Breast epithelium (tissue), 3 donors: ENCODE measurements at regions not wholly inside any gene's neighbourhood (a gene's known extent, or its start where the extent isn't known, plus 50 kb on each side); places are given as distances from the start of the nearest gene placed in this dataset.

Experiments
- CTCF ChIP-seq, 3 donors: fragments of 450-650 bp; IDR thresholded peaks; one replicate each; pipeline ENCODE4 v1.5.1; 2016 to 2017; ENCODE audit warnings: antibody characterized with exemption in 3 of 3, mild to moderate bottlenecking in 3 of 3, moderate library complexity in 3 of 3
- POLR2A ChIP-seq: fragments of 450-650 bp; IDR thresholded peaks from one replicate; pipeline ENCODE4 v1.6.1; 2016; ENCODE audit warnings: antibody characterized with exemption, mild to moderate bottlenecking, moderate library complexity

- TF ChIP-seq POLR2A (no peak), CTCF (IDR thresholded peaks at IDR 0.05) (no peak)
Observed at GRCh38 chr6:103799971-103800670, 1059.6 kb downstream of the HACE1 start.
